Ovary (tissue), 3 donors: ENCODE measurements at regions not wholly inside any gene's neighbourhood (a gene's known extent, or its start where the extent isn't known, plus 50 kb on each side); places are given as distances from the start of the nearest gene placed in this dataset.

ENCODE experiments used
- EP300 ChIP-seq: sonication (generic); formaldehyde crosslinking; IDR thresholded peaks from one replicate; pipeline ENCODE4 v1.6.1; 2017; ENCODE audit warnings: antibody characterized with exemption
- POLR2A ChIP-seq: fragments of 450-650 bp; IDR thresholded peaks from one replicate; pipeline ENCODE4 v1.6.1; 2017; ENCODE audit warnings: antibody characterized with exemption, mild to moderate bottlenecking, moderate library complexity
- TF ChIP-seq, protein P1 (sequence below), 3 donors: fragments of 450-650 bp in 2 of 3; fragments of 200-600 bp in 1 of 3; IDR thresholded peaks; one replicate each; pipeline versions ENCODE4 v1.5.1 to v1.8.0; 2016 to 2022; ENCODE audit warnings: antibody characterized with exemption in 3 of 3, mild to moderate bottlenecking in 1 of 3
- donor health status: DM: no; HTN: no; CAD: no.

DNA sequence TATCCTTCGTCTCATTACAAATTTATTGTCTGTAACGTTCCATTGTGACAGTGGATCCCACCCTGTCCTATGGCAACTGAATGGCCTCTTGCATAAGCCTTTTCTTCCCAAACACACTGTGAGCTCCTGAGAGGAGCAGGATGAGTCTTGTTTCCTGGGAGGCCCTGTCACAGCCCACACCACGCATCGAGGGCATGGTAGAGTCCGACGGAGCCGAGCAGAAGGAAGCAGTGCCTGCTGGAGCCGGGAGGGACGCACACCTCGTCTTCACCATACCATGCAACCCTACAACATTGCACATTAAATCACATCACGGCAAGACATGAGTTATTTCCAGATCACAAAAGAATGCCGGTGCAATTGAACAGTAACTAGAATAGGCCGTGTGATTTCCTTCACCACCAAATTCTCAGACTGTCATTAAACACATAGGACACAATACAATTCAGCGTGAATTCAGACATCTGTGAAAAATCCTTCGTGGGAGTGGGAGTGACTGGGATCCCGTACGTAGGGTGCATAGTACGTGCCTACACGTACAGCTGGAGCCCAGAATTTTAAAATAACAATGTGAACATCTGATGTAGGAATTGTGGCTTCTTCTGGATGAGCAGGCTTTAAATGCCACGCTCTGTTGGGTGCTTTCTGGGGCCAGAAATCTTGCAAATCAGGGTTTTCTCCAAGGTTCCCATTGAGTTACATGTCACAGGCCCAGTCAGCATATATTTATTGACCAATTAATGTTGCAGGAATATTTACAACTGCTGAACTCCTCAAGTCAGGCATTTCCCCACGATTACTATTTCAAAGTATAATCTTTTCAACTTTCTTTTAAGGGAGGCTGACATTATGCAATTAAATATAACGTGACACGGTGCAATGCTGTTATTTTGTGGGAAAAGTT lies 201.8 kb downstream of the TTLL2 start:
- TF ChIP-seq EP300 (no peak), POLR2A (no peak)
- TF ChIP-seq, protein P1, sequence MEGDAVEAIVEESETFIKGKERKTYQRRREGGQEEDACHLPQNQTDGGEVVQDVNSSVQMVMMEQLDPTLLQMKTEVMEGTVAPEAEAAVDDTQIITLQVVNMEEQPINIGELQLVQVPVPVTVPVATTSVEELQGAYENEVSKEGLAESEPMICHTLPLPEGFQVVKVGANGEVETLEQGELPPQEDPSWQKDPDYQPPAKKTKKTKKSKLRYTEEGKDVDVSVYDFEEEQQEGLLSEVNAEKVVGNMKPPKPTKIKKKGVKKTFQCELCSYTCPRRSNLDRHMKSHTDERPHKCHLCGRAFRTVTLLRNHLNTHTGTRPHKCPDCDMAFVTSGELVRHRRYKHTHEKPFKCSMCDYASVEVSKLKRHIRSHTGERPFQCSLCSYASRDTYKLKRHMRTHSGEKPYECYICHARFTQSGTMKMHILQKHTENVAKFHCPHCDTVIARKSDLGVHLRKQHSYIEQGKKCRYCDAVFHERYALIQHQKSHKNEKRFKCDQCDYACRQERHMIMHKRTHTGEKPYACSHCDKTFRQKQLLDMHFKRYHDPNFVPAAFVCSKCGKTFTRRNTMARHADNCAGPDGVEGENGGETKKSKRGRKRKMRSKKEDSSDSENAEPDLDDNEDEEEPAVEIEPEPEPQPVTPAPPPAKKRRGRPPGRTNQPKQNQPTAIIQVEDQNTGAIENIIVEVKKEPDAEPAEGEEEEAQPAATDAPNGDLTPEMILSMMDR (IDR thresholded peaks at IDR 0.05): no peak
